H1 (cell line): ENCODE measurements at regions not wholly inside any gene's neighbourhood (a gene's known extent, or its start where the extent isn't known, plus 50 kb on each side); places are given as distances from the start of the nearest gene placed in this dataset.
A peak's percentile ranks its signal among the peaks of the same experiment; 100 is the strongest.

Source experiments
- CTCF ChIA-PET: fragments of 300-600 bp; sonication (Branson Sonifier 250); formaldehyde crosslinking; loops from one replicate; lab custom pipeline; 2021; ENCODE audit not compliant: partially characterized antibody; lab: Charles Lee
- POLR2A ChIA-PET: fragments of 300-600 bp; sonication (Branson Sonifier 250); formaldehyde crosslinking; loops from one replicate; lab custom pipeline; 2021; ENCODE audit warnings: inconsistent platforms; ENCODE audit not compliant: partially characterized antibody; lab: Charles Lee
- DNase-seq, 2 experiments: peaks; one replicate each; pipeline versions ENCODE4 v3.0.0 to v3.0.0-alpha.2; 2010 to 2022; ENCODE audit warnings: low spot score in 2 of 2, low read depth in 1 of 2, mixed read lengths in 1 of 2
- FAIRE-seq: peaks from 2 replicates; lab custom pipeline; 2011; peaks lifted over from hg19 to GRCh38; lab: Jason Lieb, UNC
- H2AFZ ChIP-seq: 2 replicates; pipeline ENCODE4 v1.8.1; 2012; ENCODE audit warnings: low read length, inconsistent platforms
- H2AK5ac ChIP-seq: 2 replicates; pipeline ENCODE4 v1.6.1; 2013; ENCODE audit warnings: low read depth, low read length
- H2BK120ac ChIP-seq: replicated peaks from 2 replicates; pipeline ENCODE3; 2013; ENCODE audit warnings: low read depth, low read length, inconsistent platforms
- H2BK12ac ChIP-seq: 2 replicates; pipeline ENCODE4 v1.6.1; 2013; ENCODE audit warnings: low read depth, low read length
- H2BK15ac ChIP-seq: 2 replicates; pipeline ENCODE4 v1.6.1; 2013; ENCODE audit warnings: low read length
- H2BK20ac ChIP-seq: 2 replicates; pipeline ENCODE4 v1.6.1; 2013; ENCODE audit warnings: low read length
- H2BK5ac ChIP-seq: 2 replicates; pipeline ENCODE4 v1.6.1; 2013; ENCODE audit warnings: low read depth, low read length
- H3K14ac ChIP-seq: 2 replicates; pipeline ENCODE4 v1.6.1; 2013; ENCODE audit warnings: inconsistent platforms; ENCODE audit not compliant: insufficient read length
- H3K18ac ChIP-seq: 2 replicates; pipeline ENCODE4 v1.6.1; 2013; ENCODE audit warnings: low read length; ENCODE audit errors: extremely low read depth
- H3K23ac ChIP-seq: 2 replicates; pipeline ENCODE4 v1.6.1; 2013; ENCODE audit warnings: inconsistent platforms; ENCODE audit not compliant: insufficient read length
- H3K23me2 ChIP-seq: 2 replicates; pipeline ENCODE4 v1.6.1; 2013; ENCODE audit warnings: low read depth, low read length
- H3K27ac ChIP-seq: 2 replicates; pipeline ENCODE4 v1.6.1; 2011; ENCODE audit warnings: low read depth, low read length, inconsistent platforms
- H3K27me3 ChIP-seq, 4 experiments: replicated peaks in 1 of 4; 1 replicate in 1 of 4; 2 replicates in 3 of 4; pipeline versions ENCODE4 v1.6.1 to v1.8.1; 2011 to 2013; ENCODE audit warnings: low read length in 3 of 4, mild to moderate bottlenecking in 3 of 4, inconsistent platforms in 2 of 4, mixed read lengths in 2 of 4, moderate library complexity in 1 of 4; ENCODE audit not compliant: control insufficient read depth in 3 of 4, insufficient read depth in 3 of 4; ENCODE audit errors: extremely low read depth in 1 of 4
- H3K36me3 ChIP-seq, 4 experiments: 2 replicates each; pipeline versions ENCODE4 v1.6.1 to v1.8.1; 2011 to 2013; ENCODE audit warnings: mild to moderate bottlenecking in 4 of 4, low read length in 3 of 4, moderate library complexity in 2 of 4, control low read depth in 1 of 4, inconsistent platforms in 1 of 4; ENCODE audit not compliant: insufficient read depth in 4 of 4, control insufficient read depth in 2 of 4
- H3K4ac ChIP-seq: replicated peaks from 2 replicates; pipeline ENCODE3; 2013; ENCODE audit warnings: low read length, low read depth, mixed read lengths, inconsistent platforms; ENCODE audit not compliant: insufficient read length
- H3K4me1 ChIP-seq, 4 experiments: replicated peaks in 1 of 4; 1 replicate in 1 of 4; 2 replicates in 3 of 4; pipeline versions ENCODE4 v1.6.1 to v1.8.1; 2011 to 2013; ENCODE audit warnings: low read length in 3 of 4, inconsistent platforms in 2 of 4, mixed read lengths in 1 of 4; ENCODE audit not compliant: insufficient read depth in 4 of 4, control insufficient read depth in 3 of 4
- H3K4me2 ChIP-seq, 2 experiments: 2 replicates each; pipeline versions ENCODE4 v1.6.1 to v1.8.1; 2011 to 2013; ENCODE audit warnings: low read depth in 2 of 2, low read length in 2 of 2, control low read depth in 1 of 2, inconsistent platforms in 1 of 2, mild to moderate bottlenecking in 1 of 2; ENCODE audit not compliant: insufficient read depth in 1 of 2
- H3K4me3 ChIP-seq, 4 experiments: fragments of 200-600, 300-600 bp in 1 of 4; sonication (generic), shearing (Covaris generic), sonication (Bioruptor Twin) in 1 of 4; 2 replicates each; pipeline versions ENCODE4 v1.5.1 to v1.8.1; 2011 to 2016; ENCODE audit warnings: low read length in 4 of 4, low read depth in 3 of 4, control low read depth in 2 of 4, inconsistent platforms in 2 of 4, mild to moderate bottlenecking in 2 of 4, mixed read lengths in 1 of 4, moderate library complexity in 1 of 4; ENCODE audit not compliant: insufficient read depth in 2 of 4; ENCODE audit errors: extremely low read depth in 1 of 4
- H3K56ac ChIP-seq: replicated peaks from 2 replicates; pipeline ENCODE3; 2013; ENCODE audit warnings: low read depth, mild to moderate bottlenecking, mixed read lengths, low read length, inconsistent platforms; ENCODE audit not compliant: insufficient read length
- H3K79me1 ChIP-seq: 2 replicates; pipeline ENCODE4 v1.6.1; 2013; ENCODE audit warnings: low read depth, low read length, control low read depth
- H3K79me2 ChIP-seq, 2 experiments: 2 replicates each; pipeline versions ENCODE4 v1.6.1 to v1.8.1; 2012 to 2013; ENCODE audit warnings: low read length in 2 of 2, mild to moderate bottlenecking in 2 of 2, inconsistent platforms in 1 of 2; ENCODE audit not compliant: insufficient read depth in 2 of 2, control insufficient read depth in 1 of 2
- H3K9ac ChIP-seq, 4 experiments: replicated peaks in 1 of 4; 1 replicate in 1 of 4; 2 replicates in 3 of 4; pipeline versions ENCODE4 v1.6.1 to v1.8.1; 2011 to 2013; ENCODE audit warnings: low read depth in 3 of 4, low read length in 3 of 4, control low read depth in 2 of 4, mild to moderate bottlenecking in 2 of 4, moderate library complexity in 2 of 4, inconsistent platforms in 1 of 4; ENCODE audit errors: extremely low read depth in 1 of 4
- H3K9me3 ChIP-seq, 2 experiments: 2 replicates each; pipeline versions ENCODE4 v1.6.1 to v1.8.1; 2012 to 2013; ENCODE audit warnings: mild to moderate bottlenecking in 2 of 2, moderate library complexity in 2 of 2, control low read depth in 1 of 2, inconsistent platforms in 1 of 2, low read depth in 1 of 2, low read length in 1 of 2, mixed read lengths in 1 of 2; ENCODE audit not compliant: insufficient read depth in 2 of 2
- H4K20me1 ChIP-seq, 2 experiments: replicated peaks in 1 of 2; 2 replicates each; pipeline versions ENCODE3 to v1.8.1; 2011 to 2013; ENCODE audit warnings: inconsistent platforms in 2 of 2, low read length in 2 of 2, mild to moderate bottlenecking in 1 of 2; ENCODE audit not compliant: insufficient read depth in 2 of 2, control insufficient read depth in 1 of 2
- H4K5ac ChIP-seq: 2 replicates; pipeline ENCODE4 v1.6.1; 2013; ENCODE audit warnings: low read length, low read depth, mixed read lengths, inconsistent platforms; ENCODE audit not compliant: insufficient read length
- H4K8ac ChIP-seq: 2 replicates; pipeline ENCODE4 v1.8.0; 2013; ENCODE audit warnings: mild to moderate bottlenecking, moderate library complexity, low read length, inconsistent platforms; ENCODE audit not compliant: insufficient read depth; ENCODE audit errors: extremely low read depth
- H4K91ac ChIP-seq: replicated peaks from 2 replicates; pipeline ENCODE3; 2013; ENCODE audit warnings: low read length, mixed read lengths, inconsistent platforms; ENCODE audit not compliant: insufficient read length
- GTF2F1 ChIP-seq: IDR thresholded peaks from 2 replicates; pipeline ENCODE4 v1.6.1; 2012; ENCODE audit warnings: low read depth, low read length, improper control_type of control experiment, borderline replicate concordance
- MAX ChIP-seq: IDR thresholded peaks from 2 replicates; pipeline ENCODE4 v1.6.1; 2012; ENCODE audit warnings: inconsistent platforms
- NRF1 ChIP-seq: IDR thresholded peaks from 2 replicates; pipeline ENCODE4 v1.6.1; 2011; ENCODE audit warnings: mild to moderate bottlenecking, low read depth, low read length, improper control_type of control experiment
- PHF8 ChIP-seq: fragments of 200-600 bp; sonication (generic); conservative IDR thresholded peaks from 2 replicates; pipeline ENCODE4 v1.7.1; 2012; ENCODE audit warnings: low read depth, mild to moderate bottlenecking, inconsistent platforms, low read length, moderate library complexity
- WGBS, 2 experiments: shearing (Covaris generic) in 1 of 2; methylation state at CpG; one replicate each; pipeline versions ENCODE4 v1.1.6 to v1.1.7; 2013 to 2015; ENCODE audit warnings: low lambda C conversion rate in 2 of 2, mixed read lengths in 2 of 2, inconsistent platforms in 1 of 2, low coverage in 1 of 2, missing lambda C conversion rate in 1 of 2; ENCODE audit not compliant: insufficient replicate concordance in 2 of 2, insufficient coverage in 1 of 2, insufficient read length in 1 of 2; ENCODE audit errors: extremely low coverage in 1 of 2, missing lambda C conversion rate in 1 of 2; 5-methylcytosine and 5-hydroxymethylcytosine counted together

- DNase-seq: peak in 1 of 2 experiments; percentile 8
- Histone ChIP-seq H3K9ac (no peak overlapping the region), H2BK15ac (no peak overlapping the region), H2AFZ (no peak overlapping the region), H3K18ac (no peak overlapping the region), H3K27ac (no peak overlapping the region), H4K8ac (no peak overlapping the region), H3K9me3 (no peaks in the 10 kb centered on the region), H3K23ac (no peak overlapping the region), H2AK5ac (no peak overlapping the region), H3K27me3 (no peaks in the 10 kb centered on the region), H4K5ac (no peak overlapping the region), H3K56ac (no peak overlapping the region), H3K4ac (no peak overlapping the region), H3K4me1 (peaks cover 0 to 6% (median 3%) of the 10 kb centered on the region in 4 experiments; a peak in 3 of 7 replicates), H4K91ac (no peak overlapping the region), H2BK12ac (no peak overlapping the region), H2BK20ac (no peak overlapping the region), H3K4me3 (no peak overlapping the region), H3K23me2 (no peaks in the 10 kb centered on the region), H4K20me1 (no peaks in the 10 kb centered on the region), H3K79me1 (no peaks in the 10 kb centered on the region), H2BK5ac (no peak overlapping the region), H3K36me3 (no peaks in the 10 kb centered on the region), H3K79me2 (no peaks in the 10 kb centered on the region), H3K4me2 (no peak overlapping the region), H3K14ac (no peak overlapping the region), H2BK120ac (no peak overlapping the region)
- 80% methylated on average over 3 of the region's 3 CpGs; no CpG with 5 or more reads in 1 of the 2 experiments for WGBS, 2 experiments
- no peak for TF ChIP-seq NRF1
- no peak for TF ChIP-seq MAX
- TF ChIP-seq GTF2F1: no peak
- TF ChIP-seq PHF8: no peak
- CTCF ChIA-PET: interaction anchor here (0.6 to 0.9 kb wide), 2 partner anchors 23 to 199 kb away, joined by 3 to 4 read pairs; partner anchors contain the start of gene ADAMTS15
- POLR2A ChIA-PET: no interaction called here
- FAIRE-seq: no peak
These were observed 198.4 kb downstream of the ADAMTS15 start for GRCh38 chr11:130646881-130647280.
